ENCODE measurements at regions not wholly inside any gene's neighbourhood (a gene's known extent, or its start where the extent isn't known, plus 50 kb on each side); places are given as distances from the start of the nearest gene placed in this dataset.

- ATAC-seq (ENCODE audit: low read depth) (no peak), DNase-seq (no peak)
- no peaks in the 10 kb centered on the region for H3K36me3 ChIP-seq (replicated peaks in 1 of 2; ENCODE audit: control extremely low read depth in 1 of 2, control insufficient read depth in 1 of 2, extremely low read depth in 1 of 2, insufficient read depth in 2 of 2, low read length in 1 of 2)
- H3K4me3 ChIP-seq (ENCODE audit: control extremely low read depth in 1 of 5, extremely low read depth in 1 of 5, insufficient read depth in 1 of 5, low read depth in 2 of 5, low read length in 4 of 5) = no peak overlapping the region
- POLR2A ChIA-PET = no interaction called here
- WGBS (ENCODE audit: insufficient coverage) = 100% methylated on average over 1 of the region's 1 CpG
- H3K79me2 ChIP-seq (ENCODE audit: control insufficient read depth, insufficient read depth, low read length) = no peaks in the 10 kb centered on the region
- no peaks in the 10 kb centered on the region for H4K20me1 ChIP-seq (ENCODE audit: control insufficient read depth, insufficient read depth, low read length, poor library complexity, severe bottlenecking)
- no peaks in the 10 kb centered on the region for H3K27me3 ChIP-seq (replicated peaks in 1 of 4; ENCODE audit: control extremely low read depth in 1 of 4, control insufficient read depth in 3 of 4, insufficient read depth in 4 of 4, low read length in 3 of 4)
- no peak overlapping the region for H3K4me2 ChIP-seq (replicated peaks; ENCODE audit: low read depth, low read length, poor library complexity, severe bottlenecking)
- Mint-ChIP-seq H3K4me1 (peaks cover 5% of the 10 kb centered on the region), H3K27me3 (no peaks in the 10 kb centered on the region), H3K4me3 (no peak overlapping the region), H3K9me3 (ENCODE audit: insufficient read depth) (peaks cover 4% of the 10 kb centered on the region), H3K27ac (no peak overlapping the region)
- TF ChIP-seq EZH2 (IDR thresholded peaks at IDR 0.05; ENCODE audit: borderline replicate concordance, insufficient read depth, low read depth, low read length, poor library complexity, severe bottlenecking) (no peak), CTCF (IDR thresholded peaks at IDR 0.05) (no peak)
- no peak overlapping the region for H3K27ac ChIP-seq (ENCODE audit: low read length in 2 of 2)
- no peaks in the 10 kb centered on the region for H3K9me3 ChIP-seq (ENCODE audit: control extremely low read depth in 1 of 3, control insufficient read depth in 2 of 3, insufficient read depth in 1 of 3, low read length in 2 of 3)
- no peaks in the 10 kb centered on the region for H3K4me1 ChIP-seq (ENCODE audit: control insufficient read depth in 2 of 2, insufficient read depth in 2 of 2, low read length in 2 of 2)
- H3K9ac ChIP-seq (ENCODE audit: low read length) = no peak overlapping the region
- intact Hi-C loops (cut with micrococcal nuclease) = no loop called here
- CTCF ChIA-PET = no interaction called here
- no peak overlapping the region for H2AFZ ChIP-seq (ENCODE audit: insufficient read depth, low read depth, low read length, poor library complexity, severe bottlenecking)
These were observed 178.1 kb upstream of the ARG1 start for GRCh38 chr6:131394768-131395432.

- Histone ChIP-seq H3K36me3 (replicated peaks in 1 of 2; ENCODE audit: control extremely low read depth in 1 of 2, control insufficient read depth in 1 of 2, extremely low read depth in 1 of 2, insufficient read depth in 2 of 2, low read length in 1 of 2) (no peaks in the 10 kb centered on the region), H2AFZ (ENCODE audit: insufficient read depth, low read depth, low read length, poor library complexity, severe bottlenecking) (no peak overlapping the region), H3K9me3 (ENCODE audit: control extremely low read depth in 1 of 3, control insufficient read depth in 2 of 3, insufficient read depth in 1 of 3, low read length in 2 of 3) (no peaks in the 10 kb centered on the region), H3K27me3 (replicated peaks in 1 of 4; ENCODE audit: control extremely low read depth in 1 of 4, control insufficient read depth in 3 of 4, insufficient read depth in 4 of 4, low read length in 3 of 4) (no peaks in the 10 kb centered on the region), H4K20me1 (ENCODE audit: control insufficient read depth, insufficient read depth, low read length, poor library complexity, severe bottlenecking) (no peaks in the 10 kb centered on the region), H3K4me1 (ENCODE audit: control insufficient read depth in 2 of 2, insufficient read depth in 2 of 2, low read length in 2 of 2) (no peaks in the 10 kb centered on the region), H3K4me2 (replicated peaks; ENCODE audit: low read depth, low read length, poor library complexity, severe bottlenecking) (no peak overlapping the region), H3K4me3 (ENCODE audit: control extremely low read depth in 1 of 5, extremely low read depth in 1 of 5, insufficient read depth in 1 of 5, low read depth in 2 of 5, low read length in 4 of 5) (no peak overlapping the region), H3K27ac (ENCODE audit: low read length in 2 of 2) (no peak overlapping the region), H3K9ac (ENCODE audit: low read length) (no peak overlapping the region), H3K79me2 (ENCODE audit: control insufficient read depth, insufficient read depth, low read length) (no peaks in the 10 kb centered on the region)
- TF ChIP-seq CTCF (IDR thresholded peaks at IDR 0.05) (no peak), EZH2 (IDR thresholded peaks at IDR 0.05; ENCODE audit: borderline replicate concordance, insufficient read depth, low read depth, low read length, poor library complexity, severe bottlenecking) (no peak)
- no peak for ATAC-seq (ENCODE audit: low read depth)
- Mint-ChIP-seq H3K27ac (no peak overlapping the region), H3K9me3 (ENCODE audit: insufficient read depth) (peaks cover 4% of the 10 kb centered on the region), H3K4me1 (peaks cover 7% of the 10 kb centered on the region), H3K27me3 (no peaks in the 10 kb centered on the region), H3K4me3 (no peak overlapping the region)
- no peak for DNase-seq
- WGBS (ENCODE audit: insufficient coverage) = no CpG with 5 or more reads among the region's 3 CpGs
- intact Hi-C loops (cut with micrococcal nuclease) = no loop called here
- CTCF ChIA-PET = interaction anchor here (0.9 kb wide), 2 partner anchors 9 to 136 kb away, joined by 3 to 4 read pairs; no protein-coding TSS in a partner anchor
- POLR2A ChIA-PET = no interaction called here
These were observed 174.8 kb upstream of the ARG1 start for GRCh38 chr6:131398176-131398575.

All from B cell (primary cell).